ENCODE measurements at regions not wholly inside any gene's neighbourhood (a gene's known extent, or its start where the extent isn't known, plus 50 kb on each side); places are given as distances from the start of the nearest gene placed in this dataset.

DNA sequence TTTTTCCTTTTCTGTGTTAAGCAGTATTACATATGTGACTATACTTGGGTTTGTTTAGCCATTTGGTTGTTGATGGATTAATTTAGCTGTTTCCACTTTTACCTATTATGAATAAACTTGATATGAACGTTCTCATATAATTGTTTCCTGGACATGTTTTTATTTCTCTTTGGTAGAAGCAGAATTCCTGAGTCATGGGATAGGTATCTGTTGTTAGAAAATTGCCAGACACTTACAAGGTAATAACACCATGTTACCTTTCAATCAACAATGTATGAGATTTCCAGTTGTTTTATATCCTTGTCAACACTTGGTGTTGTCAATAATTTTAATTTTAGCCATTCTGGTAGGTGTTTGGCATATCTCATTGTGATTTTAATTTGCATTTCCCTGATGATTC, 475.4 kb downstream of the IGSF11 start:
- H3K36me3 Mint-ChIP-seq (ENCODE audit: low read depth): no peaks in the 10 kb centered on the region
- Histone ChIP-seq H3K27ac (ENCODE audit: low read depth, low read length) (no peak overlapping the region), H3K36me3 (ENCODE audit: control insufficient read depth, insufficient read depth, low read length) (peaks cover 14% of the 10 kb centered on the region), H3K9me3 (ENCODE audit: control insufficient read depth, low read length) (no peaks in the 10 kb centered on the region), H3K4me3 (ENCODE audit: low read length) (no peak overlapping the region), H3K9ac (ENCODE audit: extremely low read depth, low read length, poor library complexity, severe bottlenecking) (no peak overlapping the region), H3K4me1 (ENCODE audit: control insufficient read depth, insufficient read depth, low read length) (no peaks in the 10 kb centered on the region), H3K27me3 (ENCODE audit: control insufficient read depth, insufficient read depth, low read length, poor library complexity, severe bottlenecking) (no peaks in the 10 kb centered on the region)
- TF ChIP-seq, protein P1, sequence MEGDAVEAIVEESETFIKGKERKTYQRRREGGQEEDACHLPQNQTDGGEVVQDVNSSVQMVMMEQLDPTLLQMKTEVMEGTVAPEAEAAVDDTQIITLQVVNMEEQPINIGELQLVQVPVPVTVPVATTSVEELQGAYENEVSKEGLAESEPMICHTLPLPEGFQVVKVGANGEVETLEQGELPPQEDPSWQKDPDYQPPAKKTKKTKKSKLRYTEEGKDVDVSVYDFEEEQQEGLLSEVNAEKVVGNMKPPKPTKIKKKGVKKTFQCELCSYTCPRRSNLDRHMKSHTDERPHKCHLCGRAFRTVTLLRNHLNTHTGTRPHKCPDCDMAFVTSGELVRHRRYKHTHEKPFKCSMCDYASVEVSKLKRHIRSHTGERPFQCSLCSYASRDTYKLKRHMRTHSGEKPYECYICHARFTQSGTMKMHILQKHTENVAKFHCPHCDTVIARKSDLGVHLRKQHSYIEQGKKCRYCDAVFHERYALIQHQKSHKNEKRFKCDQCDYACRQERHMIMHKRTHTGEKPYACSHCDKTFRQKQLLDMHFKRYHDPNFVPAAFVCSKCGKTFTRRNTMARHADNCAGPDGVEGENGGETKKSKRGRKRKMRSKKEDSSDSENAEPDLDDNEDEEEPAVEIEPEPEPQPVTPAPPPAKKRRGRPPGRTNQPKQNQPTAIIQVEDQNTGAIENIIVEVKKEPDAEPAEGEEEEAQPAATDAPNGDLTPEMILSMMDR (conservative IDR thresholded peaks at IDR 0.05): no peak
- H3K4me3 Mint-ChIP-seq: no peak overlapping the region
- H3K4me1 Mint-ChIP-seq: peaks cover 16% of the 10 kb centered on the region
- no peak for DNase-seq
- H3K27me3 Mint-ChIP-seq (ENCODE audit: insufficient read depth): no peaks in the 10 kb centered on the region
- 80 to 100% methylated on average over 1 of the region's 1 CpG for WGBS, 2 experiments (ENCODE audit: insufficient coverage in 1 of 2, insufficient read length in 1 of 2)
- no peaks in the 10 kb centered on the region for H3K9me3 Mint-ChIP-seq
- no peak overlapping the region for H3K27ac Mint-ChIP-seq

DNA sequence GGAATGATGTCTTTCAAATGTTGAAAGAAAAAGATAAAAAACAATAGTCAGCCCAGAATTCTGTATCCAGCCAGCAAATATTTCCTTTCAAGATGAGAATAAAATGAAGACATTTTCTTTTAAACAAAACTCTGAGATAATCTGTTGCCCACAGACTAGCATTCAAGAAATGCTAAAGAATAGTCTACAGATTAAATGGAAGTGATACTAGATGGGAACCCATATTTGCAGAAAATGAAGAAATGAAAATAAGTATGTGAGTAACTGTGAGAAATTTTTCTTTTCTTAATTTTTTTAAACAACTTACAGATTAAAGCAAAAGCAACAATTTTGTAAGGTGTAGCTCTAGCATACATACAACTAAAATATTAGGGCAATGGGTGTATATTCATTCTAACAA, 469.8 kb downstream of the IGSF11 start:
- Mint-ChIP-seq H3K9me3 (peaks cover 28% of the 10 kb centered on the region), H3K4me1 (no peaks in the 10 kb centered on the region), H3K27ac (no peak overlapping the region), H3K27me3 (ENCODE audit: insufficient read depth) (no peaks in the 10 kb centered on the region), H3K36me3 (ENCODE audit: low read depth) (peaks cover 2% of the 10 kb centered on the region), H3K4me3 (no peak overlapping the region)
- H3K36me3 ChIP-seq (ENCODE audit: control insufficient read depth, insufficient read depth, low read length): peaks cover 11% of the 10 kb centered on the region
- no peak overlapping the region for H3K4me3 ChIP-seq (ENCODE audit: low read length)
- DNase-seq: no peak
- no peaks in the 10 kb centered on the region for H3K4me1 ChIP-seq (ENCODE audit: control insufficient read depth, insufficient read depth, low read length)
- H3K9ac ChIP-seq (ENCODE audit: extremely low read depth, low read length, poor library complexity, severe bottlenecking): no peak overlapping the region
- no peaks in the 10 kb centered on the region for H3K27me3 ChIP-seq (ENCODE audit: control insufficient read depth, insufficient read depth, low read length, poor library complexity, severe bottlenecking)
- H3K27ac ChIP-seq (ENCODE audit: low read depth, low read length): no peak overlapping the region
- TF ChIP-seq, protein P1 (conservative IDR thresholded peaks at IDR 0.05): no peak
- peaks cover 25% of the 10 kb centered on the region for H3K9me3 ChIP-seq (ENCODE audit: control insufficient read depth, low read length)

DNA sequence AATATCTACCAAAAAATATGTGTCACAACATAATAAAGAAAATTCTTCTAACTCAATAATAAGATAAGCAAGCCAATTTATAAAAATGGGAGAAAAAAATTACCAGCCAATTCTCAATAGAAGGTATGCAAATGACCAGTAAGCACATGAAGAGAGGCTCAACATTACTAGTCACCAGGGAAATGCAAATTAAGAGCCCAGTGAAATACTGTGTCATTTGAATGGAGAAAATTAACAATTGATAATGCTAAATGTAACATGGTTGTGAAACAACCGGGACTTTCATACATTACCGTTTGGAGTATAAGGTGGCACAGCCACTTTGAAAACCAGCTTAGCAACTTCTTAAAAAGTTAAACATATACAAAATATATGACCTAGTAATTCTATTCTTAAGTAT, 460.7 kb downstream of the IGSF11 start:
- H3K4me3 ChIP-seq (ENCODE audit: low read length): no peak overlapping the region
- Mint-ChIP-seq H3K4me3 (no peak overlapping the region), H3K36me3 (ENCODE audit: low read depth) (peaks cover 18% of the 10 kb centered on the region), H3K27me3 (ENCODE audit: insufficient read depth) (no peaks in the 10 kb centered on the region), H3K9me3 (peaks cover 35% of the 10 kb centered on the region), H3K4me1 (peaks cover 11% of the 10 kb centered on the region), H3K27ac (no peak overlapping the region)
- peaks cover 47% of the 10 kb centered on the region for H3K36me3 ChIP-seq (ENCODE audit: control insufficient read depth, insufficient read depth, low read length)
- no peak overlapping the region for H3K27ac ChIP-seq (ENCODE audit: low read depth, low read length)
- H3K4me1 ChIP-seq (ENCODE audit: control insufficient read depth, insufficient read depth, low read length): no peaks in the 10 kb centered on the region
- 94% methylated on average over 2 of the region's 2 CpGs; no CpG with 5 or more reads in 1 of the 2 experiments for WGBS, 2 experiments (ENCODE audit: insufficient coverage in 1 of 2, insufficient read length in 1 of 2)
- H3K9ac ChIP-seq (ENCODE audit: extremely low read depth, low read length, poor library complexity, severe bottlenecking): no peak overlapping the region
- no peak for DNase-seq
- H3K9me3 ChIP-seq (ENCODE audit: control insufficient read depth, low read length): peaks cover 38% of the 10 kb centered on the region
- no peaks in the 10 kb centered on the region for H3K27me3 ChIP-seq (ENCODE audit: control insufficient read depth, insufficient read depth, low read length, poor library complexity, severe bottlenecking)
- TF ChIP-seq, protein P1 (conservative IDR thresholded peaks at IDR 0.05): no peak

Measured in endodermal cell (in vitro differentiated cells).